Left renal pelvis (tissue), 4 donors: ENCODE measurements at regions not wholly inside any gene's neighbourhood (a gene's known extent, or its start where the extent isn't known, plus 50 kb on each side); places are given as distances from the start of the nearest gene placed in this dataset.

Experiments
- DNase-seq, 4 donors: peaks; one replicate each; pipeline ENCODE4 v3.0.0-alpha.2; 2013; ENCODE audit warnings: low read depth in 4 of 4, low spot score in 3 of 4

DNA sequence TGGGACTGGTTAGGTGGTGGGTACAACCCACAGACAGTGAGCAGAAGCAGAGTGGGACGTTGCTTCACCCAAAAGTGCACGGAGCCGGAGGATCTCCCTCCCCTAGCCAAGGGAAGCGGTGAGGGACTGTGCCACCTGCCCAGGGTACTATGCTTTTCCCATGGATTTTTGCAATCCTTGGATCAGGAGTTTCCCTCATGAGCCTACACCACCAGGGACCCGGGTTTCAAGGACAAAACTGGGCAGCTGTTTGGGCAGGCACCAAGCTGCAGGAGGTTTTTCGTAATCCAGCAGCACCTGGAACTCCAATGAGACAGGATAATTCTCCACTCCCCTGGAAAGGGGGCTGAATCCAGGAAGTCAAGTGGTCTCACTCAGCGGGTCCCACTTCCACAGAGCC lies 209.1 kb upstream of the CXCL12 start:
- no peak for DNase-seq

GRCh38 chr10:44607116-44607515 lies 222.2 kb upstream of the CXCL12 start:
- DNase-seq: no peak

DNA sequence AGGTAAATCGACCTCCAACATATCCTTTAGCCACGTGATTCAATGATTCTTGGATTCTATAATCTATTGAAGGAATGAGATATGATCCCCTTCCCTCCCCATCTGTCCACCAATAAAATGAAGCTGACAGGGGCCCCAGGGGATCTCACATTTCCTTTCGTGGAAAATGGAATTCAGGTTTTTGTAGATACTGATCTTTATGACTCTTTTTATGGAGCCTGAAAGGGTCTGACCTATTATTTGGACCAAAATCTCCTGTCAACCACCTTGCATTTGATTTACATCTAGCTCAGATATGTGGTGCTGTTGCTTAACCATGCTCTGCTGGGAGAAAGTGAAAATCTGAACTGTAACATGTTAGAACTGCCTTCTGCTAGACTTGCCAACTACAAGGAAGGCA lies 234.0 kb upstream of the CXCL12 start:
- no peak for DNase-seq

DNA sequence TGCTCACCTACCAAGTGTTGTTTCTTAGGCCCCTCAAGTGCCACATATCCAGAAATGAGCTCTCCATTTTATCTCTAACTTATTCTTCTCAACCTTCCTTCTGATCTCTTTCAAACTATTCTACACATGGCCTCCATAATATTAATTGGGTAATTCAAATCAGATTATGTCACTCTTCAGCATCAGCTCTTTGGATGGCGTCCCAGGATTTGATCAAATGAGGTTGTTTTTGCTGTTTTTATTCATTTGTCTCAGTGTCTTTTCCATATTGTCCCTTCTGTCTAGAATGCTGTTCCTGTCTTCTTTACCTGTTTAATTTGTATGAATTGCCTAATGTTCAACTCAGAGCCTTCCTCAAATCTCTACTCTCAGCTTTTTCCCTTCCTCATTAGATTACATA lies 234.6 kb upstream of the CXCL12 start:
- DNase-seq: no peak

- no peak for DNase-seq
Measured at GRCh38 chr10:44619975-44620374, 235.1 kb upstream of the CXCL12 start.

DNA sequence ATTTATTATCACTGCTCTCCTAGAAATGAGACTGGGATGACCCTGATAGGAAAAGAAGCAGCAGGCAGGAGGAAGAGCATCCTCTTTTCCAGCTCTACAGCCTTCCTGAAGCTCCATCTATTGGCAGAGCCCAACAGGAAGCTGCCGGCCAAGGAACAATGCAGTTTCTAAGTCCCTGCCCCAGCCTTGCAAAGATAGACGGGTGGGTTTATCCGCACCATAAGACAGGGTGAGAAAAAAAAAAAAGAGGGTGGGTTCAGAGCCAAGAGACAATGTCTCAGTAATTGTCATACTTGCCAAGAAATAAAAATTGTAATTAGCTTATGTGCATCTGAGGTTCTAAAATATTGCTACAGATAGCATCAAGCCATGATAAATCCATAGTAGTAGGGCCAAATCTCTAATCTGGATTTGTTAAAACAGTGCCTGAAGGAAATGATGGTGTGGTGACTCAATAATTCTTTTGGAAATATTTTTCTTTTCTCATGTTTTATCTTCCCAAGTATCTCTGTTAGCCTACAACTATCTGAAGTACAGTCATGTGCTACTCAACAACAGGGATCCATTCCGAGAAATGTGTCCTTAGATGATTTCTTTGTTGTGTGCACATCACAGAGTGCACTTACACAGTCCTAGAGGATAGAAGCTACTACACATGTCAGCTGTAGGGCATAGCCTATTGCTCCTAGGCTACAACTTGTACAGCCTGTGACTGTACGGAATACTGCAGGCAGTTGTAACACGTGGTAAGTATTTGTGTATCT lies 242.9 kb upstream of the CXCL12 start:
- no peak for DNase-seq

DNA sequence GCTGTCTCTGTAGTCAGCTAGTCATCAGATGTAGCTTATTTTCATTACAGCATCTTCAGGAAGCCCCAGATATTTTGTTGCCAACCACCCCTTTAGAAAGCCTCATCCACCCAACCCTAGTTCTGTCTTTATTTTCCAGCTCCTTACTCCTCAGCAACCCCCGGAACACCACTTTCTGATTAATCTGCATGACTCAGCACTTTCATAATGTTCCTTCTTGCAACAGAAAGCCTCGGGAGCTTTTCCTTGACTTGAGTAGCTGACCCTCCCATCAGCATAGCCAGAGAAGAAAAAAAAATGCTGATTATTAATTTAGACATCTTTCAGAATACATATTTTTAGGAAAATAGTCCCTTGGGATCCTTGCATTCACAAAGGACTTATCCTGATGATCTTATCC lies 244.0 kb upstream of the CXCL12 start:
- DNase-seq: no peak

DNA sequence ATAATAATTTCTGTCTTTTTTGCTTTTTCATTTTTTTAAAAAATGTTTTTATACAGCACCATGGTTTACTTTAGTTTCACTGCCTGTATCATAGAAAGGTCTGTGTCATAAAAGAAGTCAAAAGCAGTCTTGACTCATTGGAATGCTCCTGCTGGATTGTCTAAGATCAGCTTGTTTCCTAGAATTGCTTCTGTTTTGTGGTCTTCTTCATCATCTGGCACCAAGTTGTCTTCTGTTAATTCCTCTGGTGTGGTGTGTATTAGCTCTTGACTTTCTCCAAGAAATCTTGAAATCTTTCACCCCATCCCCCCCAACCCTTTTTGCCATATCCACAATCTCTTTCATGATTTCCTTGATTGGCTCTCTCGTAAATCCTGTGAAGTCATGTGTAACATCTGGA lies 250.3 kb upstream of the CXCL12 start:
- no peak for DNase-seq

DNA sequence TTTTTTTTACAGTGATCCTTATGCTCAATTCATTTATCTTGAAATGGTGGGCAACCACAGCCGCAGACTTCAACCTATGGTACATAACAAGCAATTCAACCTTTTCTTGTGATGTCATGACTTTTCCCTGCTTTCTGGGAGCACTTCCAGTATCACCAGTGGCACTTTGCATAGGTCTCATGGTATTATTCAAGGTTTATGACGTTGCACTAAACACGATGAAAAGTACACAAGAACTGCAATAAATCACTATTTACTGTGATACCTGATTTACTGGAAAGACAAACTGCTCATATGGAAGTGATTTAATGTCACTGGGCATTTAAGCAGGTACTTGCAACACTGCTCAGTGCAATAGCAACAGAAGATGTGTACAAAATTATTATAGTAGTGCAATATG lies 251.7 kb upstream of the CXCL12 start:
- no peak for DNase-seq

DNA sequence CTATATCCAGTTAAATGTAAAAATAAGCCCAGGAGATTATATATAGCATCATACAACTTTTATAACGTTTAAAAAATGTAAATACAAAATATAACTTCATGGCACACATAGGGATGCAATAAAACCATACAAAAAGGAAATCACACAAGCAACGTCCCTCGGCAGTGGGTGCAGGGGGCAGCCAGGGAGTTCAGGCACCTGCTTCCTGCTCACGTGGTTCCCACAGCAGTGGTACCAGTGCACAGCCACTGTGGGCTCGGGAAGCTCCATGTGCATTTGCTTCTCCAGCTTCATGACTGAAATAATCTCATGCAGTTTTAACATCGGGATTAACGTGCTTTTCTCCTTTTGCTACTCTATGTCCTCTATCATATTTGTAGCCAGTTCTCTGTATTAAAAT lies 255.5 kb upstream of the CXCL12 start:
- no peak for DNase-seq

DNA sequence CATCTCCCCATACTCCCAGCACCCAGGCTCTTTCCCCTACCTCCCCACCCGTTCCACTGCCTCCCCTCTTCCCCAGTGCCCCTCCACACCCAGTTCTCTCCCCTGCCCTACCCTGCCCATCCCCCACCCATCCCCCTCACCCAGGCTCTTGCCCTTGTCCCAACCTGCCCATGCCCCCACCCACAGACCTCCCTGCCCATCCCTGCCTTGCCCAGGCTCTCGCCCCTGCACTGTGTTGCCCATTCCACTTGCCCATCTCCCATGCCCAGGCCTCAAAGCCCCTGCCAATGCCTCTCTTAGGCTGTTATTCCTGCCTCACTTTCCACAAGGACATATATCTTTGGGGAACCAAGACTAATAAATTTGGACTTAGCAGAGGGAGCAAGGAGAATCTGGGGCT lies 262.6 kb upstream of the CXCL12 start:
- DNase-seq: no peak

DNA sequence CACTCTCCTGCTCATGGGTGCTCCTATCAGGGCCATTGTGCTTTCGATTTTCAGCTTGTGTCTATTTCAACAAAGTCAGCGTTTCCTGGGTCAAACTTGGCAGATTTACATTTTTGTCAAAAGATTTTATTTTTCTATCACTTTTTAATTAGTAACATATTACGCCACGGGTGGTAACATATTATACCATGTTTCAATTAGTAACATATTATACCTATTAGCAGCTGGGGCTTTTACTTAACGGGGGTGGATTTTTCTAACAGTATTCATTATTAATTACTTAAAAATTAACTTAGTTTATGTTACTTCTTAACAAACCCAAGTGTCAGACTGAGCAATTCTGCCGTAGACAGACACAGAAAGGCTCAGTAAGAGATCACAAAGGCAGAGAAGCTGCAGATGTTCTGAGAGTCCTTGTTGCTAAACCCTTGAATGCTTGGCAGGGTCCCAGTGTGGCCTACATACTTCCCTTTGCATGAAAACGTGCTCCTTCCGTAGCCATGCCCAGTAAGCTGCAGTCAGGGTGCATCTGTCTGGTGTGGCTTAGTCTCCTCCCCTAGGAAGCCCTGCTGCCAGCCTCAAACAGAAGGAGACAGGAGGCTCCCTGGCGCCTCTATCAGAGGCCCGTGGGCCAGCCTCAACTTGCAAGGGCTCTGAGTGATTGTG lies 263.1 kb upstream of the CXCL12 start:
- no peak for DNase-seq

GRCh38 chr10:44650691-44651661 lies 260.2 kb upstream of the TMEM72 start:
- no peak for DNase-seq

- DNase-seq: no peak
Measured at GRCh38 chr10:44651834-44652233, 259.3 kb upstream of the TMEM72 start.

GRCh38 chr10:44659320-44659719 lies 251.8 kb upstream of the TMEM72 start:
- DNase-seq: no peak

GRCh38 chr10:44660271-44660670 lies 250.9 kb upstream of the TMEM72 start:
- DNase-seq: no peak

DNA sequence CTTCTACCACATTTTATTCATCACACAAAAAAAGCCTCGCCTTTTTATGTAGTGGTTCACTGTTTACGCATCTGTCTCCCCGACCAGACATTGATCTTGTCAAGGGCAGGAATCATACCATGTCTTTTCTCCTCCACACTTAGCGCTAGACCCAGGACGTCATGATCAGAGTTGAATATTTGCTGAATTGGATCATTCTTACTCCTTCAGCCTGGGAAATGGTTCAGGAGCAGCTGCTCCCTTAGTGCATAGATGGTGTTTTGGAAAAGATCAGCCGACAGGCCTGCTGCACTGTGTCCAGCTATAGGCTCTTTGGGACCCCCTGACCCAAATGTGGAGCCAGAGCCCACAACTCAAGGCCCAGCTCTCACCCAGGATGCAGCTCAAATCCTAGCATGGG lies 249.1 kb upstream of the TMEM72 start:
- no peak for DNase-seq

GRCh38 chr10:44668336-44668735 lies 242.8 kb upstream of the TMEM72 start:
- DNase-seq: no peak

DNA sequence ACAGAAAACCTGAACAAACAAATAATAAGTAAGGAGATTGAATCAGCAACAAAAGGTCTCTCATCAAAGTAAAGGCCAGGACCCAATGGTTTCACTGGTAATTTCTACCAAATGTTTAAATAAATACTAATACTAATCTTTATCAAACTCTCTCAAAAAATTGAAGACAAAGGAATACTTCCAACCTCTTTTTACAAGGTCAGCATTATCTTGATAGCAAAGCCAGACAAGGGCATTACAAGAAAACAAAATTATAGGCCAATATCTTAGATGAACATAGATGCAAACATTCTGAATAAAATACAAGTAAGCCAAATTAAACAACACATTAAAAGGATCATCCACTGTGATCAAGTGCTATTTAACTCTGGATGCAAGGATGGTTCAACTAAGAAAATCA lies 239.8 kb upstream of the TMEM72 start:
- DNase-seq: no peak

DNA sequence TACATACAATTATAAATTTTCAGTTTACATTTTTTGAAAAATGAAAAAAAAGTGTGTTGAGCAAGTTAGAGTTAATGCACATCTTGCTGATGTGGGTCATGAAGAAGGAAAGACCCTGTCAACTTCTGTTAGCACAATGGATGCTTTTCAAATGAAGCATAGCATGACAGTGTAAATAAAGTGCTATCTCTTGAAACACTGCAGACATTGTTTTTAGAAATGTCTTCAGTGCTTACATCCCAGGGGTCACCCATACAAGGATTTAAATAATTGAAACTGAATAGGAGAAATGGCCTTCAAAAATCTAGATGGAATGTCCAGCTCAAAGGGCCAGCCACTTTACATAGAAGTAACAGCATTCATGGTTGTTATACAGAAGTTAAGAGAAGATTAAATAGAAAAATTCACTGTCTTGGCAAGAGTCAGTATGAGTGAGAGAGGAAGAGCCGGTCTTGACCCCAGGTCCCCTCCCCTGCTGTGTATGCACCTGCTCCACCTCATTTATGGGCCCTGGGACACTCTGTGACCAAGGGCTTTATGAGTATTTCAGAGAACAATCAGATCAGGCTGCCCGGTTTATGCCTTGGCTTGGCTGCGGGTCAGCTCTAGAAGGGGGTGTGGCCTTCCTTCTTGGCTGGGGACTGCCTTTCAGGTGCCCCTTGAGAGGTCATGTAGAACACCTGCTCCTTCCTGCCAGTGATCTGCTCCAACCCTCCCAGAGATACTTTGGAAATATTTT lies 237.7 kb upstream of the TMEM72 start:
- DNase-seq: no peak
